ENCODE measurements at regions not wholly inside any gene's neighbourhood (a gene's known extent, or its start where the extent isn't known, plus 50 kb on each side); places are given as distances from the start of the nearest gene placed in this dataset.

- no peak for TF ChIP-seq POLR2AphosphoS5 (IDR thresholded peaks at IDR 0.05)
- TF ChIP-seq CTCF (IDR thresholded peaks at IDR 0.05) = no peak
These were observed 206.8 kb upstream of the ERBB4 start for GRCh38 chr2:212745359-212745758.

DNA sequence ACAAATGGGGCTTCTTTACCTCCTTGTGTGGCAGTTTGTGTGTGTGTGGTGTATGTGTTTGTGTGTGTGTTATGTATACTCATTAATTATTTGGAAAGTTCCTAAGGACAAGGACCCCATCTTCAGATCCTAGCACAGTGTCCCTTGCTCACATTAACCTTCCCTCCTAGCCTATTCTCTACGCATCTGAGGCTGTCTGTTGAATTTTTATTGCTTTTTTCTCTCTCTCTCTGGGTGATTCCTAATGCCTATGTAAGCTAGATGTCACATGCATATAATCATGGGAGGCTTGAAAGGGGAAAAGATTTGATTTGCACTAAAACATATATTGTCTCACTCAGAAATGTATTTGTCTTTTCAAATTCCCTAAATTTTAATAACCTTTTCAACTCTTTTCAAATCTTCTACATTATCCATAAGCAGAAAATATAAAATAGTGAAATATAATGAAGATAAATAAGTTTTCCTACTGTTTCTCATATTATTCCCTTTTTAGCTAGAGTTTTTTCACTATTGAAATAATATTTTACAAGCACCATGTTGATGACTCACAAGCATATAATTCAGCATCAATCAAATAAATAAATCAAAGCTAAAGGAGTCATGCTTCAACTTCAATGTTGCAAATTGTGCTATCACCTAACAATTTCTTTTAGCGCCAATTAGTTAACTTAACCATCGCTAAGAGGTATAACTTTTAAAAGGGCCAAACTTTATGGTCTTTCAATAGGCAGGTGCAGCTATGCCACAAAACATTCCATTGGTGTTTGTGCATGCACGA, 199.0 kb upstream of the ERBB4 start:
- Histone ChIP-seq H3K9me3 (no peaks in the 10 kb centered on the region), H3K36me3 (no peaks in the 10 kb centered on the region), H3K27ac (no peak overlapping the region), H3K27me3 (replicated peaks; ENCODE audit: insufficient read depth) (no peaks in the 10 kb centered on the region), H3K4me3 (no peak overlapping the region), H3K4me1 (replicated peaks) (no peaks in the 10 kb centered on the region)
- DNase-seq (ENCODE audit: low spot score) = no peak
- 59% methylated on average over 4 of the region's 4 CpGs for WGBS
- no peak for TF ChIP-seq CTCF (IDR thresholded peaks at IDR 0.05)
- no peak for TF ChIP-seq POLR2A (IDR thresholded peaks at IDR 0.05)
- no peak for TF ChIP-seq POLR2AphosphoS5 (IDR thresholded peaks at IDR 0.05)
- intact Hi-C loops (cut with DNase I) = no loop called here

More at GRCh38 chr2:212745359-212745758, 206.8 kb upstream of the ERBB4 start:
- H3K9me3 ChIP-seq = no peaks in the 10 kb centered on the region
- H3K36me3 ChIP-seq = no peaks in the 10 kb centered on the region
- no peak for DNase-seq (ENCODE audit: low spot score)
- no peaks in the 10 kb centered on the region for H3K4me1 ChIP-seq (replicated peaks)
- H3K27ac ChIP-seq = no peak overlapping the region
- H3K27me3 ChIP-seq (replicated peaks; ENCODE audit: insufficient read depth) = no peaks in the 10 kb centered on the region
- no peak overlapping the region for H3K4me3 ChIP-seq
- intact Hi-C loops (cut with DNase I) = no loop called here

DNA sequence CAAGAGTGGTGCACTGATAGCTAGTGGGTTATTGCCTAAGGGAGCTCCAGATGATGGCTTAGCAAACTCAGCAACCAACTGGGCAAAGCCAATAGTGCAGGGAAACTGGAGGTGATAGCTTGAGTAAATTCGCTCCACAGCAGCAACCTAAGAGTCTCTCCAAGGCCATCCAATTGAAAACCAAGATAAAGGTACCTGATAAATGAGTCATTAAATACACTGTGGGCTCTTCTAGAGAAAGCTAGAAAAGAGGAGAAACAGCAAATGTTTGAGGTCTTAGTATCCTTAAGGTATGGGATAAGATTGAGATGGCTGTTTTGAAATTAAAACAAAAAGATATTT, 197.8 kb upstream of the ERBB4 start:
- Histone ChIP-seq H3K36me3 (no peaks in the 10 kb centered on the region), H3K4me1 (replicated peaks) (no peaks in the 10 kb centered on the region), H3K9me3 (no peaks in the 10 kb centered on the region), H3K27ac (no peak overlapping the region), H3K4me3 (no peak overlapping the region), H3K27me3 (replicated peaks; ENCODE audit: insufficient read depth) (no peaks in the 10 kb centered on the region)
- DNase-seq (ENCODE audit: low spot score) = no peak
- 100% methylated on average over 1 of the region's 1 CpG for WGBS
- TF ChIP-seq POLR2A (IDR thresholded peaks at IDR 0.05) = no peak
- TF ChIP-seq CTCF (IDR thresholded peaks at IDR 0.05) = no peak
- TF ChIP-seq POLR2AphosphoS5 (IDR thresholded peaks at IDR 0.05) = no peak
- intact Hi-C loops (cut with DNase I) = no loop called here

GRCh38 chr2:212733273-212733672, 194.7 kb upstream of the ERBB4 start:
- Histone ChIP-seq H3K27me3 (replicated peaks; ENCODE audit: insufficient read depth) (no peaks in the 10 kb centered on the region), H3K9me3 (no peaks in the 10 kb centered on the region), H3K4me3 (no peak overlapping the region), H3K4me1 (replicated peaks) (no peaks in the 10 kb centered on the region), H3K36me3 (no peaks in the 10 kb centered on the region), H3K27ac (no peak overlapping the region)
- intact Hi-C loops (cut with DNase I) = no loop called here
- 66% methylated on average over 4 of the region's 4 CpGs for WGBS
- no peak for TF ChIP-seq POLR2AphosphoS5 (IDR thresholded peaks at IDR 0.05)
- TF ChIP-seq POLR2A (IDR thresholded peaks at IDR 0.05) = no peak
- TF ChIP-seq CTCF (IDR thresholded peaks at IDR 0.05) = no peak
- no peak for DNase-seq (ENCODE audit: low spot score)

DNA sequence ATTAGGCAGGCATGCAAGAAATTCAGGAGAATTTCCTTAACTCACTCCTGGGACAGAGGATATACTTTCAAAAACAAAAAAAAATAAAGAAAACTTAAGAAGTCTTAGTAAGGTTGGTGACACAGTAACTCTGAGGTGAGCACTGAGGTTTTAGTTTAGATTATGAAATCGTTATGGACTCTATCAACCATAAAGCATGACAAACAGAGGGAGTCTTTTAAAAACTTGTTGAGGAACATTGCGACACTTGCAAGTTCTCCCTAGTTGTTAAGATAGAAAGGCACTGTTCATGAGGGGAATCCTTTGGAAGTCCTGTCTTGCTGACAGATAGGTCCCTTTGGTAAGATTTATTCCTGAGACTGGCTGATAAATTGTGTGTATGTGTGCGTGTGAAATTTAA, 194.3 kb upstream of the ERBB4 start:
- intact Hi-C loops (cut with DNase I) = no loop called here
- Histone ChIP-seq H3K4me3 (no peak overlapping the region), H3K27ac (no peak overlapping the region), H3K9me3 (no peaks in the 10 kb centered on the region), H3K36me3 (no peaks in the 10 kb centered on the region), H3K4me1 (replicated peaks) (no peaks in the 10 kb centered on the region), H3K27me3 (replicated peaks; ENCODE audit: insufficient read depth) (no peaks in the 10 kb centered on the region)
- 79% methylated on average over 3 of the region's 3 CpGs for WGBS
- DNase-seq (ENCODE audit: low spot score) = no peak
- TF ChIP-seq CTCF (IDR thresholded peaks at IDR 0.05) (no peak), POLR2AphosphoS5 (IDR thresholded peaks at IDR 0.05) (no peak), POLR2A (IDR thresholded peaks at IDR 0.05) (no peak)

All from prostate gland (tissue), 2 donors.